Breast epithelium (tissue), 4 donors: ENCODE measurements at regions not wholly inside any gene's neighbourhood (a gene's known extent, or its start where the extent isn't known, plus 50 kb on each side); places are given as distances from the start of the nearest gene placed in this dataset.

ENCODE experiments used
- DNase-seq, 2 donors: peaks; one replicate each; pipeline ENCODE4 v3.0.0-alpha.2; 2019; ENCODE audit warnings: low spot score in 2 of 2
- H3K27ac ChIP-seq, 2 donors: fragments of 200-600 bp; sonication (generic) in 1 of 2; one replicate each; pipeline ENCODE4 v1.5.1; 2016 to 2019; ENCODE audit warnings: mild to moderate bottlenecking in 1 of 2
- H3K27me3 ChIP-seq, 2 donors: fragments of 200-600 bp; sonication (generic) in 1 of 2; one replicate each; pipeline versions ENCODE4 v1.5.1 to v1.6.0; 2017 to 2019; ENCODE audit warnings: control low read depth in 1 of 2, mild to moderate bottlenecking in 1 of 2
- H3K36me3 ChIP-seq: fragments of 200-600 bp; one replicate; pipeline ENCODE4 v1.5.1; 2019
- H3K4me1 ChIP-seq, 2 donors: fragments of 200-600 bp; sonication (generic); one replicate each; pipeline ENCODE4 v1.5.1; 2016 to 2019; ENCODE audit warnings: control low read depth in 1 of 2
- H3K4me3 ChIP-seq, 3 donors: fragments of 200-600 bp; sonication (generic); 1 replicate in 2 of 3; 2 replicates in 1 of 3; pipeline ENCODE4 v1.5.1; 2016 to 2019; ENCODE audit warnings: mild to moderate bottlenecking in 3 of 3, moderate library complexity in 2 of 3
- H3K9me3 ChIP-seq, 2 donors: fragments of 200-600 bp; sonication (generic) in 1 of 2; one replicate each; pipeline ENCODE4 v1.5.1; 2016 to 2019; ENCODE audit warnings: control low read depth in 1 of 2
- POLR2A ChIP-seq: fragments of 450-650 bp; IDR thresholded peaks from one replicate; pipeline ENCODE4 v1.6.1; 2016; ENCODE audit warnings: antibody characterized with exemption, mild to moderate bottlenecking, moderate library complexity
- POLR2AphosphoS5 ChIP-seq, 3 donors: sonication (generic); formaldehyde crosslinking; IDR thresholded peaks; one replicate each; pipeline ENCODE4 v1.6.1; 2017; ENCODE audit warnings: antibody characterized with exemption in 3 of 3
- intact Hi-C: fragments of 100-400 bp; cut with DNase I; formaldehyde crosslinking; loops from one replicate; pipeline ENCODE4 v1.15.1; 2023; ENCODE audit warnings: low total_unique reads
- TF ChIP-seq, protein P1 (sequence below), 3 donors: fragments of 450-650 bp; IDR thresholded peaks; one replicate each; pipeline ENCODE4 v1.5.1; 2016 to 2017; ENCODE audit warnings: antibody characterized with exemption in 3 of 3, mild to moderate bottlenecking in 3 of 3, moderate library complexity in 3 of 3

DNA sequence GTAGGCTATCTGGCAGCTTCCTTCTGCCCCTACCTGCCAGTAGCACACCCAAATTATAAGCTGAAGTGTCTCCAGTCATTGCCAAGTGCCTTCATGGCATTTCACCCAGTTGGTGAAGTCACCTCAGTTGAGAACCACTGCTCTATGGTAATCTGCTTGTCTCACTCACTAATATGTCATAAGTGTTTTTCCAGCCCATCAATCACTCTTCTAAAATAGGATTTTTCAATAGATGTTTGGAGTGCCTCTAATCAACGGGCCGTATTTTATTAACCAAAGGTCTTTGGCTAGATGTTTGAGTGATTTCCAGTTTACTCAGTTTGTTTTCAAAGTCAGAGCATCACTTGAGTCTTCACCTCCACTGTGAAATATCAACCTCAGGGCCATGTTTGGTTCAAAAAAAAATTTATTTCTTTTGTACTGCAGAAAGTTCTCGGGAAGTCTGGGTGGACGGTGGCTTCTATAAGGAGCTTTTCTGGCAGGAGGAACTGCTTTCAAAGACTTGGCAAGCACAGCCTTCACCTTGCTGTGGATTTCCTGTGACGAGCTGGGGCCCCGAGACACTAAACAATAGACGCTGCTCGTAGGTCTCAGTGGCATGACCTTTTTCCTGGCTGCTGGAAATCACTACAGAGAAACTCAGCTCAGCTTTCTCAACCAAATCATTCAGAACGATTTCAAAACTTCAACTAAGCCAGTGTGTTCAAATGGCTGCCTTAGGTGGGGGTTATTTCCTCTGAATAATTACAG lies 95.2 kb upstream of the FOXF1 start:
- Histone ChIP-seq H3K27me3 (peaks cover 0 to 16% of the 10 kb centered on the region in 2 donors), H3K36me3 (no peaks in the 10 kb centered on the region), H3K4me3 (no peak overlapping the region), H3K4me1 (no peaks in the 10 kb centered on the region), H3K9me3 (peaks cover 0 to 17% of the 10 kb centered on the region in 2 donors), H3K27ac (no peak overlapping the region)
- DNase-seq = no peak
- TF ChIP-seq POLR2A = no peak
- TF ChIP-seq POLR2AphosphoS5 (IDR thresholded peaks at IDR 0.05) = no peak
- TF ChIP-seq, protein P1, sequence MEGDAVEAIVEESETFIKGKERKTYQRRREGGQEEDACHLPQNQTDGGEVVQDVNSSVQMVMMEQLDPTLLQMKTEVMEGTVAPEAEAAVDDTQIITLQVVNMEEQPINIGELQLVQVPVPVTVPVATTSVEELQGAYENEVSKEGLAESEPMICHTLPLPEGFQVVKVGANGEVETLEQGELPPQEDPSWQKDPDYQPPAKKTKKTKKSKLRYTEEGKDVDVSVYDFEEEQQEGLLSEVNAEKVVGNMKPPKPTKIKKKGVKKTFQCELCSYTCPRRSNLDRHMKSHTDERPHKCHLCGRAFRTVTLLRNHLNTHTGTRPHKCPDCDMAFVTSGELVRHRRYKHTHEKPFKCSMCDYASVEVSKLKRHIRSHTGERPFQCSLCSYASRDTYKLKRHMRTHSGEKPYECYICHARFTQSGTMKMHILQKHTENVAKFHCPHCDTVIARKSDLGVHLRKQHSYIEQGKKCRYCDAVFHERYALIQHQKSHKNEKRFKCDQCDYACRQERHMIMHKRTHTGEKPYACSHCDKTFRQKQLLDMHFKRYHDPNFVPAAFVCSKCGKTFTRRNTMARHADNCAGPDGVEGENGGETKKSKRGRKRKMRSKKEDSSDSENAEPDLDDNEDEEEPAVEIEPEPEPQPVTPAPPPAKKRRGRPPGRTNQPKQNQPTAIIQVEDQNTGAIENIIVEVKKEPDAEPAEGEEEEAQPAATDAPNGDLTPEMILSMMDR (IDR thresholded peaks at IDR 0.05) = no peak
- intact Hi-C loops = no loop called here

DNA sequence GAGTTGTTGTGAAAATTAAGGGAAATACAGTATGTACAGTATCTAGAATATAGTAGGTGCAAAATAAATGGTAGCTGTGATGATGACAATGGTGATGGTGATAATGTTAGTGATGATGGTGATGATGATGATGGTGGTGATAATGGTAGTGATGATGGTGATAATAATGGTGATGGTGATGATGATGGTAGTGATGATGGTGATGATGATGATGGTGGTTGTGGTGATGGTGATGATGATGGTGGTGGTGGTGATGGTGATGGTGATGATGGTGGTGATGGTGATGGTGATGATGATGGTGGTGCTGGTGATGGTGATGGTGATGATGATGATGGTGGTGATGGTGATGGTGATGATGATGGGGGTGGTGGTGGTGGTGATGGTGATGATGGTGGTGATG lies 91.3 kb upstream of the FOXF1 start:
- intact Hi-C loops = no loop called here
- Histone ChIP-seq H3K9me3 (peaks cover 8 to 26% of the 10 kb centered on the region in 2 donors), H3K27me3 (peaks cover 0 to 4% of the 10 kb centered on the region in 2 donors), H3K27ac (no peak overlapping the region), H3K36me3 (no peaks in the 10 kb centered on the region), H3K4me1 (no peaks in the 10 kb centered on the region), H3K4me3 (no peak overlapping the region)
- DNase-seq = no peak
- TF ChIP-seq POLR2AphosphoS5 (IDR thresholded peaks at IDR 0.05) (no peak), POLR2A (no peak)
- TF ChIP-seq, protein P1 (IDR thresholded peaks at IDR 0.05) = no peak

DNA sequence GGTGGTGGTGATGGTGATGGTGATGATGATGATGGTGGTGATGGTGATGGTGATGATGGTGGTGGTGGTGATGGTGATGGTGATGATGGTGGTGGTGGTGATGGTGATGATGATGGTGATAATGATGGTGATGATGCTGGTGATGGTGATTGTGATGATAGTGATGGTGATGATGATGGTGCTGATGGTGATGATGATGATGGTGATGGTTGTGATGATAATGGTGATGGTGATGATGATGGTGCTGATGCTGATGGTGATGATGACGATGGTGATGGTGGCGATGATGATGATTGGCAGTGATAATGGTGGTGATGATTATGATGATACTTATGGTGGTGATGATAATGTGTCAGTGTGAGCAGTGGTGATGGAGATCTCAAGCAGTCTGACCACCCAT lies 90.8 kb upstream of the FOXF1 start:
- Histone ChIP-seq H3K9me3 (peaks cover 8 to 26% of the 10 kb centered on the region in 2 donors), H3K27ac (no peak overlapping the region), H3K4me1 (no peaks in the 10 kb centered on the region), H3K4me3 (no peak overlapping the region), H3K27me3 (peaks cover 0 to 4% of the 10 kb centered on the region in 2 donors), H3K36me3 (no peaks in the 10 kb centered on the region)
- intact Hi-C loops = no loop called here
- no peak for DNase-seq
- TF ChIP-seq POLR2AphosphoS5 (IDR thresholded peaks at IDR 0.05) (no peak), POLR2A (no peak)
- TF ChIP-seq, protein P1 (IDR thresholded peaks at IDR 0.05) = no peak

DNA sequence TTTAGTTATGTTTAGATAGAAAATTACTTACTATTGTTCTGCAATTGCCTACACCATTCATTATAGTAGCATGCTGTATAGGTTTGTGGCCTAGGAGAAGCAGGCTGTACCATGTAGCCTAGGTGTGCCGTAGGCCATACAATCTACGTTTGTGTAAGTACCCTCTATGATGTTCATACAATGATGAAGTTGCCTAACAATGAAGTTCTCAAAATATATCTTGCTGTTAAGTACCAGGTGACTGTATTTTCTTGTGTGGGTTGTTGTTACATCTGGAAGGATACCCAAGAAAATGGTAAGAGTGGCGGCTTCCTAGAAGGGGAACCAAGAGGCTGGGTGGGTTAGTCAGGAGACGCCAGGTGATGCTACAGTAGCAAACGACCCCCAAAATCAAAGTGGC lies 88.3 kb upstream of the FOXF1 start:
- Histone ChIP-seq H3K4me1 (no peaks in the 10 kb centered on the region), H3K9me3 (peaks cover 8 to 26% of the 10 kb centered on the region in 2 donors), H3K27ac (no peak overlapping the region), H3K27me3 (peaks cover 0 to 7% of the 10 kb centered on the region in 2 donors), H3K36me3 (no peaks in the 10 kb centered on the region), H3K4me3 (no peak overlapping the region)
- intact Hi-C loops = no loop called here
- DNase-seq = no peak
- TF ChIP-seq, protein P1 (IDR thresholded peaks at IDR 0.05) = no peak
- TF ChIP-seq POLR2AphosphoS5 (IDR thresholded peaks at IDR 0.05) (no peak), POLR2A (no peak)

DNA sequence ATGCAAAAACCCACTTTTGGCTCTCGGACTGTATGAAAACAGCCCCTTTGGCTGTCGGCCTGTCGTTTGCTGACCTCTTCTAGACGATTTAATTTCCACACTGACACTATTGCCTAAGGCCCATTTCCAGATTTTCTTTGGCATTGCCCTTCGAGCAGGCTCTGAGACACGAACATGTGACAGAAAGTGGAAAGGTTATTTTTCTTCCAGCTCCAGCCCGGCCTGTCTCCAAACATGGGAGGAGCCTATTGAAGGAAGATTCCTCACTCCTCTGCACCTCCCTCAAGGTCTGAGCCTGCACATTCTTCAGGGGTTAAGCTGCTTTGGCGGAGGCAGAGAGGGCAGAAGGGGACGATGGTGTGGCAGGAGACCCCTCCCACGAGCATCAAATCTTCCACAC lies 85.9 kb upstream of the FOXF1 start:
- Histone ChIP-seq H3K9me3 (peaks cover 8 to 26% of the 10 kb centered on the region in 2 donors), H3K27me3 (peaks cover 0 to 15% of the 10 kb centered on the region in 2 donors), H3K4me1 (no peaks in the 10 kb centered on the region), H3K4me3 (no peak overlapping the region), H3K36me3 (no peaks in the 10 kb centered on the region), H3K27ac (no peak overlapping the region)
- DNase-seq = no peak
- TF ChIP-seq POLR2AphosphoS5 (IDR thresholded peaks at IDR 0.05) (no peak), POLR2A (no peak)
- TF ChIP-seq, protein P1 (IDR thresholded peaks at IDR 0.05) = no peak
- intact Hi-C loops = no loop called here
